GM23248 (cell line): ENCODE measurements at regions not wholly inside any gene's neighbourhood (a gene's known extent, or its start where the extent isn't known, plus 50 kb on each side); places are given as distances from the start of the nearest gene placed in this dataset.

Experiments used
- DNase-seq: peaks from one replicate; pipeline ENCODE4 v3.0.0-alpha.2; 2015
- H2AFZ ChIP-seq: fragments of 200-600 bp; sonication (generic); 2 replicates; pipeline ENCODE4 v1.6.1; 2016; ENCODE audit warnings: antibody characterized with exemption
- H3F3A ChIP-seq: fragments of 200-600 bp; sonication (generic); 2 replicates; pipeline ENCODE4 v1.6.1; 2016; ENCODE audit warnings: mild to moderate bottlenecking, antibody characterized with exemption, mixed run types; ENCODE audit not compliant: insufficient read depth
- H3K27ac ChIP-seq: fragments of 200-600 bp; sonication (generic); 2 replicates; pipeline ENCODE4 v1.5.1; 2016; ENCODE audit warnings: mild to moderate bottlenecking
- H3K27me3 ChIP-seq: fragments of 200-600 bp; sonication (generic); replicated peaks from 2 replicates; pipeline ENCODE4 v1.6.1; 2016; ENCODE audit warnings: mild to moderate bottlenecking; ENCODE audit not compliant: insufficient read depth
- H3K36me3 ChIP-seq: fragments of 200-600 bp; sonication (generic); 2 replicates; pipeline ENCODE4 v1.6.1; 2016; ENCODE audit warnings: low read depth, mild to moderate bottlenecking
- H3K4me1 ChIP-seq: fragments of 200-600 bp; sonication (generic); 2 replicates; pipeline ENCODE4 v1.6.1; 2016; ENCODE audit warnings: mild to moderate bottlenecking; ENCODE audit not compliant: insufficient read depth
- H3K4me2 ChIP-seq: fragments of 200-600 bp; sonication (generic); one replicate; pipeline ENCODE4 v1.6.1; 2016; ENCODE audit warnings: mild to moderate bottlenecking; ENCODE audit not compliant: unreplicated experiment
- H3K4me3 ChIP-seq: fragments of 200-600 bp; sonication (generic); 2 replicates; pipeline ENCODE4 v1.5.1; 2016; ENCODE audit warnings: mild to moderate bottlenecking
- H3K79me2 ChIP-seq: fragments of 200-600 bp; sonication (generic); 2 replicates; pipeline ENCODE4 v1.6.1; 2016; ENCODE audit warnings: mild to moderate bottlenecking; ENCODE audit not compliant: insufficient read depth
- H3K9ac ChIP-seq: fragments of 200-600 bp; sonication (generic); 2 replicates; pipeline ENCODE4 v1.6.1; 2016; ENCODE audit warnings: mild to moderate bottlenecking
- H3K9me2 ChIP-seq: fragments of 200-600 bp; sonication (generic); 2 replicates; pipeline ENCODE4 v1.6.1; 2016; ENCODE audit warnings: mixed run types, mild to moderate bottlenecking, moderate library complexity; ENCODE audit not compliant: insufficient read depth
- H3K9me3 ChIP-seq: fragments of 200-600 bp; sonication (generic); one replicate; pipeline ENCODE4 v1.6.1; 2017; ENCODE audit warnings: low read depth
- H4K20me1 ChIP-seq: fragments of 200-600 bp; sonication (generic); 2 replicates; pipeline ENCODE4 v1.6.0; 2016; ENCODE audit not compliant: insufficient read depth
- EZH2 ChIP-seq: fragments of 200-600 bp; sonication (generic); IDR thresholded peaks from 2 replicates; pipeline ENCODE4 v1.6.1; 2018; ENCODE audit warnings: antibody characterized with exemption, mild to moderate bottlenecking; ENCODE audit not compliant: insufficient read depth, poor library complexity, severe bottlenecking
- EZH2phosphoT487 ChIP-seq: fragments of 200-600 bp; sonication (generic); IDR thresholded peaks from 2 replicates; pipeline ENCODE4 v1.6.1; 2018; ENCODE audit warnings: antibody characterized with exemption, moderate library complexity, mild to moderate bottlenecking, low read depth; ENCODE audit not compliant: insufficient read depth
- WGBS, 2 experiments: methylation state at CpG; one replicate each; pipeline ENCODE4 v1.1.6; 2015 to 2017; ENCODE audit warnings: low lambda C conversion rate in 2 of 2, low coverage in 1 of 2; ENCODE audit errors: missing lambda C conversion rate in 2 of 2; 5-methylcytosine and 5-hydroxymethylcytosine counted together
- in situ Hi-C: fragments of 300-500 bp; cut with MboI; formaldehyde crosslinking; loops from 2 replicates; pipeline ENCODE4 v1.15.0; 2020

- H4K20me1 ChIP-seq = no peaks in the 10 kb centered on the region
- no peaks in the 10 kb centered on the region for H3K79me2 ChIP-seq
- DNase-seq = no peak
- no peak overlapping the region for H3K9ac ChIP-seq
- no peak overlapping the region for H3K27ac ChIP-seq
- no peak overlapping the region for H3K4me3 ChIP-seq
- no peaks in the 10 kb centered on the region for H3K4me1 ChIP-seq
- in situ Hi-C loops = no loop called here
- H3K4me2 ChIP-seq = no peak overlapping the region
- H3K36me3 ChIP-seq = no peaks in the 10 kb centered on the region
- no peak overlapping the region for H2AFZ ChIP-seq
- H3K9me2 ChIP-seq = no peaks in the 10 kb centered on the region
- H3F3A ChIP-seq = no peaks in the 10 kb centered on the region
- H3K27me3 ChIP-seq = no peaks in the 10 kb centered on the region
- no peak for TF ChIP-seq EZH2phosphoT487
- TF ChIP-seq EZH2 = no peak
- H3K9me3 ChIP-seq = no peaks in the 10 kb centered on the region
These were observed 419.4 kb downstream of the MTRR start for GRCh38 chr5:8288334-8288733.

DNA sequence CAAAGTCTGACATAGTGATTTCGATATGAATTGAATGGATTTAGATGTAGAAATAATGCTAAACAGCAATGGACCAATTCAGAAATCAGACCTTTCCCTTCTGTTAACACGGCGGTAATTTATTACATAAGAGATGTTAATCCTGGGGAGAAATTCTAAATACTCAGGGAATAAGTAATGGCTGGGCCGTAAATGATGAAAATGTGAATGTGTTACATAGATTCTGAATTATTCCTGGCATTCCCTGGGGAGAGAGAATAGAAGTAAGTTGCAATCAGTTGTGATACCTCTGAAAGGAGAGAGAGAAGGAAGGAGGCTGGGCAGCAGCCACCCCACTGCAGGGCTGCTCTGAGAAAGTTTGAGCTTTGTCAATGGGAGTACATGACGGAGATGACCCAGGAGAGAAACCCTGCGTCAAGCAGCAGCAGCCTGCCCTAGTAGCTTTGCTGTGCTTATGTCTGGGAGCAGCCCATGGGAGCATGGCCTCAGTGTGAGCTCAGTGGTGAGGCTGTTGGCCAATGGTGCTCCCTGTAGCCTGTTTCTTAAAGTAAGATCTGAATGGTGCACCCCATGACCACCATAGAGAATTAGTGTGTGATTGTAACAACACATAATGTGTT, 420.1 kb downstream of the MTRR start:
- Histone ChIP-seq H3K79me2 (no peaks in the 10 kb centered on the region), H3K27ac (no peak overlapping the region), H3K4me1 (no peaks in the 10 kb centered on the region), H3K9ac (no peak overlapping the region), H3K9me2 (no peaks in the 10 kb centered on the region), H3K9me3 (no peaks in the 10 kb centered on the region), H2AFZ (no peak overlapping the region), H3K36me3 (no peaks in the 10 kb centered on the region), H3F3A (no peaks in the 10 kb centered on the region), H4K20me1 (no peaks in the 10 kb centered on the region), H3K27me3 (no peaks in the 10 kb centered on the region), H3K4me3 (no peak overlapping the region), H3K4me2 (no peak overlapping the region)
- 8 to 13% methylated on average over 6 of the region's 6 CpGs for WGBS, 2 experiments
- TF ChIP-seq EZH2 (no peak), EZH2phosphoT487 (no peak)
- in situ Hi-C loops = no loop called here
- DNase-seq = no peak

DNA sequence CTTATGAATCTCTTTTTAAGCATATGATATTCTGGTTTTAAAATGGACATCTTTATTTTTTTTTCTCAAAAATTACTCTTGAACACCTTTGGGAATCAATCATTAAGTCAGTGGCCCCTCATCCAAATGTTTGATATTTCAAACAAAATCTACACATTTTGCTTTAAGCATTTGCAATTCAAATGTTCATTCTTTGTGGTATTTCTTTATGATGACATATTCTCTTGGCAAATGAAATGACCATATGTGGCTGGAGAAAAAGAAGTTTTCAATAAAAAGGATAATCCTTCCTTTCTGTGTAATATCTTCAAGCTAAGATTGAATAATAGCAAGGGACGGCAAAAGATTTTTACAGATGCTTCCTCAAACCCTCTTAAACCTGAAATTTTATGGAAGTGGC, 420.8 kb downstream of the MTRR start:
- Histone ChIP-seq H4K20me1 (no peaks in the 10 kb centered on the region), H3F3A (no peaks in the 10 kb centered on the region), H3K36me3 (no peaks in the 10 kb centered on the region), H3K79me2 (no peaks in the 10 kb centered on the region), H3K27ac (no peak overlapping the region), H3K27me3 (no peaks in the 10 kb centered on the region), H3K4me1 (no peaks in the 10 kb centered on the region), H3K9me3 (no peaks in the 10 kb centered on the region), H3K9me2 (no peaks in the 10 kb centered on the region), H3K4me2 (no peak overlapping the region), H2AFZ (no peak overlapping the region), H3K4me3 (no peak overlapping the region), H3K9ac (no peak overlapping the region)
- no peak for DNase-seq
- TF ChIP-seq EZH2phosphoT487 = no peak
- TF ChIP-seq EZH2 = no peak
- in situ Hi-C loops = no loop called here
- WGBS, 2 experiments = 0% methylated on average over 1 of the region's 1 CpG

DNA sequence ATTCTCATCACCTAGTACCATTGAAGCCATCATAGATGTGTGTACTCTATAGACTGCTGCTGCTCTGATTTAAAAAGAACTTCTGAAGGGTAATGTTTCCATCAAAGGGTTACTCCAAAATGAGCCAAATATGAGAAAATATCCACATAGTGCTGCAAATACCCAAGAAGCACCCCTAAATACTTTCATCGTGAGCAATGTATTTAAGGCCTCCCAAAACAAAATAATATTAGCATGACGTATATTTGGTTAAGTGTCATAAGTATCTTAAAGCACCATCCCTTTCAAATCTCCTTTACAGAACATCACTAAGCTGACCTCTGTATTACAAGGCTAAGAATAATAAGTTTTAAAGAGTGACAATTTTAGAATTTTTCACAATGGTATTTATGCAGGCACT, 421.8 kb downstream of the MTRR start:
- no peak overlapping the region for H3K4me3 ChIP-seq
- no peaks in the 10 kb centered on the region for H3F3A ChIP-seq
- no peak overlapping the region for H2AFZ ChIP-seq
- H3K4me1 ChIP-seq = no peaks in the 10 kb centered on the region
- H3K9me3 ChIP-seq = no peaks in the 10 kb centered on the region
- DNase-seq = no peak
- TF ChIP-seq EZH2 (no peak), EZH2phosphoT487 (no peak)
- H3K27ac ChIP-seq = no peak overlapping the region
- H3K9me2 ChIP-seq = no peaks in the 10 kb centered on the region
- no peaks in the 10 kb centered on the region for H3K27me3 ChIP-seq
- H3K36me3 ChIP-seq = no peaks in the 10 kb centered on the region
- in situ Hi-C loops = no loop called here
- H3K79me2 ChIP-seq = no peaks in the 10 kb centered on the region
- H3K9ac ChIP-seq = no peak overlapping the region
- H3K4me2 ChIP-seq = no peak overlapping the region
- 10 to 25% methylated on average over 2 of the region's 2 CpGs for WGBS, 2 experiments
- H4K20me1 ChIP-seq = no peaks in the 10 kb centered on the region

GRCh38 chr5:8291641-8292040, 422.7 kb downstream of the MTRR start:
- TF ChIP-seq EZH2 (no peak), EZH2phosphoT487 (no peak)
- no peaks in the 10 kb centered on the region for H3K9me2 ChIP-seq
- H3K4me2 ChIP-seq = no peak overlapping the region
- H3K79me2 ChIP-seq = no peaks in the 10 kb centered on the region
- in situ Hi-C loops = no loop called here
- no peaks in the 10 kb centered on the region for H3K9me3 ChIP-seq
- no peak overlapping the region for H3K27ac ChIP-seq
- no peaks in the 10 kb centered on the region for H3K36me3 ChIP-seq
- no peaks in the 10 kb centered on the region for H4K20me1 ChIP-seq
- no peak overlapping the region for H3K4me3 ChIP-seq
- 46 to 56% methylated on average over 2 of the region's 2 CpGs for WGBS, 2 experiments
- no peak overlapping the region for H2AFZ ChIP-seq
- DNase-seq = no peak
- no peaks in the 10 kb centered on the region for H3K27me3 ChIP-seq
- H3K4me1 ChIP-seq = no peaks in the 10 kb centered on the region
- H3F3A ChIP-seq = no peaks in the 10 kb centered on the region
- H3K9ac ChIP-seq = no peak overlapping the region
